Adrenal gland (tissue), 9 donors: ENCODE measurements at regions not wholly inside any gene's neighbourhood (a gene's known extent, or its start where the extent isn't known, plus 50 kb on each side); places are given as distances from the start of the nearest gene placed in this dataset.
A peak's percentile ranks its signal among the peaks of the same experiment; 100 is the strongest.
"Not testable (repeated sequence)": the region's sequence is repeated elsewhere in the genome, so short reads cannot be mapped to it uniquely, and the experiment has no call there.

ENCODE experiments used
- DNase-seq, 7 donors: peaks; one replicate each; pipeline ENCODE4 v3.0.0-alpha.2; 2019 to 2020
- H3K27ac ChIP-seq, 5 donors: fragments of 200-600 bp; sonication (generic) in 4 of 5; 1 replicate in 3 of 5; 2 replicates in 2 of 5; pipeline versions ENCODE4 v1.5.1 to v1.8.0; 2016 to 2020; ENCODE audit warnings: mild to moderate bottlenecking in 1 of 5
- H3K27me3 ChIP-seq: fragments of 200-600 bp; 2 replicates; pipeline ENCODE4 v1.8.0; 2021
- H3K36me3 ChIP-seq, 2 donors: fragments of 200-600 bp; replicated peaks in 1 of 2; 1 replicate in 1 of 2; 2 replicates in 1 of 2; pipeline versions ENCODE4 v1.5.1 to v1.8.0; 2018 to 2022
- H3K4me1 ChIP-seq, 2 donors: fragments of 200-600 bp; replicated peaks in 1 of 2; 1 replicate in 1 of 2; 2 replicates in 1 of 2; pipeline versions ENCODE4 v1.5.1 to v1.8.0; 2018 to 2021
- H3K4me3 ChIP-seq, 4 donors: fragments of 200-600 bp; sonication (generic) in 3 of 4; one replicate each; pipeline ENCODE4 v1.5.1; 2016 to 2018
- H3K9me3 ChIP-seq, 3 donors: fragments of 200-600 bp; sonication (generic) in 1 of 3; replicated peaks in 1 of 3; 1 replicate in 2 of 3; 2 replicates in 1 of 3; pipeline versions ENCODE4 v1.5.1 to v1.8.0; 2016 to 2021
- POLR2A ChIP-seq, 2 donors: fragments of 450-650 bp; IDR thresholded peaks; one replicate each; pipeline ENCODE4 v1.6.1; 2017; ENCODE audit warnings: antibody characterized with exemption in 2 of 2, mild to moderate bottlenecking in 2 of 2, moderate library complexity in 1 of 2
- WGBS, 4 donors: extraction: QIAGEN DNeasy Blood & Tissue Kit in 2 of 4; methylation state at CpG; one replicate each; pipeline versions ENCODE4 v1.1.5 to v1.1.7; 2013 to 2017; 5-methylcytosine and 5-hydroxymethylcytosine counted together
- intact Hi-C, 2 donors: fragments of 100-400 bp; cut with DNase I; formaldehyde crosslinking; loops; one replicate each; pipeline versions ENCODE4 v1.14.1 to v1.15.0; 2022 to 2023
- TF ChIP-seq, protein P1 (sequence below), 6 experiments: fragments of 450-650 bp in 4 of 6; fragments of 200-600 bp in 2 of 6; sonication (generic) in 1 of 6; IDR thresholded peaks; 1 replicate in 5 of 6; 2 replicates in 1 of 6; pipeline versions ENCODE4 v1.5.1 to v1.8.0; 2016 to 2021; ENCODE audit warnings: antibody characterized with exemption in 6 of 6, mild to moderate bottlenecking in 2 of 6, moderate library complexity in 1 of 6
- donor health status: healthy with polysubstance abuse.
- donor health status: Bipolar disorder and iron deficiency.
- donor health status: DM: yes; HTN: yes; CAD: no.
- donor health status: DM: no; HTN: no; CAD: no.
- donor health status: DM: no; HTN: no; CAD: no.

- DNase-seq: no peak
- Histone ChIP-seq H3K4me1 (no peaks in the 10 kb centered on the region), H3K4me3 (no peak overlapping the region), H3K9me3 (no peaks in the 10 kb centered on the region), H3K27me3 (no peaks in the 10 kb centered on the region), H3K36me3 (no peaks in the 10 kb centered on the region), H3K27ac (no peak overlapping the region)
- intact Hi-C loops: no loop called here
- TF ChIP-seq, protein P1, sequence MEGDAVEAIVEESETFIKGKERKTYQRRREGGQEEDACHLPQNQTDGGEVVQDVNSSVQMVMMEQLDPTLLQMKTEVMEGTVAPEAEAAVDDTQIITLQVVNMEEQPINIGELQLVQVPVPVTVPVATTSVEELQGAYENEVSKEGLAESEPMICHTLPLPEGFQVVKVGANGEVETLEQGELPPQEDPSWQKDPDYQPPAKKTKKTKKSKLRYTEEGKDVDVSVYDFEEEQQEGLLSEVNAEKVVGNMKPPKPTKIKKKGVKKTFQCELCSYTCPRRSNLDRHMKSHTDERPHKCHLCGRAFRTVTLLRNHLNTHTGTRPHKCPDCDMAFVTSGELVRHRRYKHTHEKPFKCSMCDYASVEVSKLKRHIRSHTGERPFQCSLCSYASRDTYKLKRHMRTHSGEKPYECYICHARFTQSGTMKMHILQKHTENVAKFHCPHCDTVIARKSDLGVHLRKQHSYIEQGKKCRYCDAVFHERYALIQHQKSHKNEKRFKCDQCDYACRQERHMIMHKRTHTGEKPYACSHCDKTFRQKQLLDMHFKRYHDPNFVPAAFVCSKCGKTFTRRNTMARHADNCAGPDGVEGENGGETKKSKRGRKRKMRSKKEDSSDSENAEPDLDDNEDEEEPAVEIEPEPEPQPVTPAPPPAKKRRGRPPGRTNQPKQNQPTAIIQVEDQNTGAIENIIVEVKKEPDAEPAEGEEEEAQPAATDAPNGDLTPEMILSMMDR (IDR thresholded peaks at IDR 0.05): no peak
- no peak for TF ChIP-seq POLR2A (IDR thresholded peaks at IDR 0.05)
- 61 to 76% (median 68%) methylated on average over 3 of the region's 3 CpGs for WGBS, 4 donors
Observed at GRCh38 chr18:14979875-14980274, 231.9 kb downstream of the ANKRD30B start.

GRCh38 chr18:14984531-14984930, 236.6 kb downstream of the ANKRD30B start:
- H3K27ac ChIP-seq, H3K4me3 ChIP-seq, H3K36me3 ChIP-seq, DNase-seq, H3K9me3 ChIP-seq, H3K27me3 ChIP-seq, H3K4me1 ChIP-seq, intact Hi-C loops: not testable (repeated sequence)
- 42 to 62% (median 49%) methylated on average over 2 of the region's 2 CpGs for WGBS, 4 donors

- H3K4me1 ChIP-seq, H3K27ac ChIP-seq, H3K36me3 ChIP-seq, DNase-seq, H3K4me3 ChIP-seq, intact Hi-C loops, H3K27me3 ChIP-seq, H3K9me3 ChIP-seq: not testable (repeated sequence)
- WGBS, 4 donors: 88 to 94% (median 93%) methylated on average over 6 to 20 of the region's 20 CpGs
Observed at GRCh38 chr18:14985291-14986013, 237.5 kb downstream of the ANKRD30B start.

GRCh38 chr18:14987377-14987776, 239.4 kb downstream of the ANKRD30B start:
- H3K4me3 ChIP-seq, H3K27ac ChIP-seq, H3K4me1 ChIP-seq, H3K27me3 ChIP-seq, H3K36me3 ChIP-seq, H3K9me3 ChIP-seq, intact Hi-C loops: not testable (repeated sequence)
- peak in 1 of 7 donors; percentile 0 for DNase-seq
- WGBS, 4 donors: 77 to 94% (median 83%) methylated on average over 2 to 3 of the region's 3 CpGs

DNA sequence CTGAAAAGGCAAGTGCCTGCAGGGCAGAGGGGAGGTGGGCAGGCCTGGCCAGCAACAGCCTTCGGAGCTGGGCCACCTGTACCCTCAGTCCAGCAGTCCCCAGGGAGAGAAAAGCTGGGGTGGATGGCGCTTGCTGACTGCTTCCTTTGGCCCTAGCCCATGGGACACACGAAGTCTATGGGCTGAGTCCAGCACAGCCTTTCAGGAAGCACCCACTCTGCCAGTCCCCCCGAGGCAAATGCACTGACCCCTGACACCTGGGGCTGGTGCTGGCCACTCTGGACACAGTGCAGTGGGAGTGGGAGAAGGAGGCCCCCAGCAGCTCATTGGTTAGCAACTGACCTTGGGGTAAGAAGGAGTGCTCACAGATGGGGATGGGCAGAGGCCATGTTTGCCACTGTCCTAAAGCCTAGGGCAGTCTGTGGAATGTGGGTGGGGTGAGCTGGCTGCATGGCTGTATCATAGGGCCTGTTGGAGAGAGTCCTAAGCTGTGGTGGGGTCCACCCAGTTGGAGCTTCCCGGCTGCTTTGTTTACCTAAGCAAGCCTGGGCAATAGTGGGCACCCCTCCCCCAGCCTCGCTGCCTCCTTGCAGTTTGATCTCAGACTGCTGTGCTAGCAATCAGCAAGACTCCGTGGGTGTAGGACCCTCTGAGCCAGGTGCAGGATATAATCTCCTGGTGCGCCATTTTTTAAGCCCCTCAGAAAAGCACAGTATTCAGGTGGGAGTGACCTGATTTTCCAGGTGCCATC, 240.2 kb downstream of the ANKRD30B start:
- H3K4me3 ChIP-seq, H3K27me3 ChIP-seq, H3K36me3 ChIP-seq, H3K27ac ChIP-seq, DNase-seq, intact Hi-C loops, H3K9me3 ChIP-seq, H3K4me1 ChIP-seq: not testable (repeated sequence)
- WGBS, 4 donors: 79 to 90% (median 85%) methylated on average over 3 to 8 of the region's 8 CpGs

- intact Hi-C loops, DNase-seq, H3K27ac ChIP-seq, H3K27me3 ChIP-seq, H3K9me3 ChIP-seq, H3K36me3 ChIP-seq, H3K4me1 ChIP-seq, H3K4me3 ChIP-seq: not testable (repeated sequence)
- WGBS, 4 donors: 58 to 84% (median 68%) methylated on average over 3 of the region's 3 CpGs
Observed at GRCh38 chr18:14989569-14989968, 241.6 kb downstream of the ANKRD30B start.

GRCh38 chr18:14991934-14992445, 244.0 kb downstream of the ANKRD30B start:
- H3K9me3 ChIP-seq, H3K27me3 ChIP-seq, H3K4me3 ChIP-seq, H3K27ac ChIP-seq, H3K36me3 ChIP-seq, intact Hi-C loops, DNase-seq, H3K4me1 ChIP-seq: not testable (repeated sequence)
- 72 to 80% (median 79%) methylated on average over 3 to 7 of the region's 7 CpGs for WGBS, 4 donors

GRCh38 chr18:14992758-14993157, 244.8 kb downstream of the ANKRD30B start:
- H3K27me3 ChIP-seq, H3K27ac ChIP-seq, H3K9me3 ChIP-seq, intact Hi-C loops, H3K4me3 ChIP-seq, H3K36me3 ChIP-seq, H3K4me1 ChIP-seq, DNase-seq: not testable (repeated sequence)
- 78 to 90% (median 88%) methylated on average over 2 of the region's 2 CpGs; no CpG with 5 or more reads in 1 of the 4 donors for WGBS, 4 donors

DNA sequence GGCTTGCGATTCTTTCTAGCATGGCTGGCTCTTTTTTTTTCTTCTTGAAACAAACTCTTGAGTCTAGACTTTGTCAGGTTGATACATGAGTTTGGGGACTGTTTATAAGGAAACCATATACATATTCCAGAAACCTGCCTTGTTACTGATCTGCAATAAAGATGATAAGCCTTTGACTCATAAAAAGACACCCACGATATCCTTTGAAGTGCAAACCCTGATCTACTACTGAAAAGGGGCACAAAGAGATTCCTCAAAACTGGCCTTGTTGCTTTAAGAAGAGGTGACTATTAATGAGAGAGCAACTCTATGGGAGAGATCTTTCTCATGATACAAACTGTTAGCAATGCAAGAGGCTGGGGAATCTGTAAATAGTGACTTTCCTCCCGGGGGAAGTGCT, 247.1 kb downstream of the ANKRD30B start:
- H3K27me3 ChIP-seq, H3K4me1 ChIP-seq, DNase-seq, intact Hi-C loops, H3K27ac ChIP-seq, H3K4me3 ChIP-seq, H3K36me3 ChIP-seq, H3K9me3 ChIP-seq: not testable (repeated sequence)
- WGBS, 4 donors: 76 to 84% (median 79%) methylated on average over 3 of the region's 3 CpGs
